ENCODE measurements at regions not wholly inside any gene's neighbourhood (a gene's known extent, or its start where the extent isn't known, plus 50 kb on each side); places are given as distances from the start of the nearest gene placed in this dataset.
"Not testable (repeated sequence)": the region's sequence is repeated elsewhere in the genome, so short reads cannot be mapped to it uniquely, and the experiment has no call there.

DNA sequence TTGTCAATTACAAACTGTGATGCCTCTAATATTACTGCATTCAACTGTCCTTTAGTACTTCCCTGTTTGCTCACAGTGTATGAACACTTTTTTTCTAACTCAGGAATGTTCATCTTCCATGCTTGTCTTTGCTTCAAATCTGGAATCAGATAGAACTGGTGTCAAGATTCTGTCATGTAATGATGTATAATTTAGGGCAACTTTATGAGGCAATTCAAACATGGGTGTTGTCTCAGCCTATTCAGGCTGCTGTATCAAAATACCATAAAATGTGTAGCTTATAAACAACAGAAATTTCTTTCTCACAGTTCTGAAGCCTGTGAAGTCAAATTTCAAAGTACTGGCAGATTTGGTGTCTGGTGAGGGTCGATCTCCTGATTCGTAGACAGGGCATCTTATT lies 1012.9 kb downstream of the RAB28 start:
- no peaks in the 10 kb centered on the region for H3K4me1 Mint-ChIP-seq (ENCODE audit: low read depth)
- DNase-seq = no peak
- no peaks in the 10 kb centered on the region for H3K27me3 Mint-ChIP-seq (ENCODE audit: insufficient read depth)
- no peak overlapping the region for H3K27ac Mint-ChIP-seq
- H3K36me3 Mint-ChIP-seq (ENCODE audit: low read depth) = no peaks in the 10 kb centered on the region
- H3K9me3 Mint-ChIP-seq = peaks cover 52% of the 10 kb centered on the region
- TF ChIP-seq, protein P1, sequence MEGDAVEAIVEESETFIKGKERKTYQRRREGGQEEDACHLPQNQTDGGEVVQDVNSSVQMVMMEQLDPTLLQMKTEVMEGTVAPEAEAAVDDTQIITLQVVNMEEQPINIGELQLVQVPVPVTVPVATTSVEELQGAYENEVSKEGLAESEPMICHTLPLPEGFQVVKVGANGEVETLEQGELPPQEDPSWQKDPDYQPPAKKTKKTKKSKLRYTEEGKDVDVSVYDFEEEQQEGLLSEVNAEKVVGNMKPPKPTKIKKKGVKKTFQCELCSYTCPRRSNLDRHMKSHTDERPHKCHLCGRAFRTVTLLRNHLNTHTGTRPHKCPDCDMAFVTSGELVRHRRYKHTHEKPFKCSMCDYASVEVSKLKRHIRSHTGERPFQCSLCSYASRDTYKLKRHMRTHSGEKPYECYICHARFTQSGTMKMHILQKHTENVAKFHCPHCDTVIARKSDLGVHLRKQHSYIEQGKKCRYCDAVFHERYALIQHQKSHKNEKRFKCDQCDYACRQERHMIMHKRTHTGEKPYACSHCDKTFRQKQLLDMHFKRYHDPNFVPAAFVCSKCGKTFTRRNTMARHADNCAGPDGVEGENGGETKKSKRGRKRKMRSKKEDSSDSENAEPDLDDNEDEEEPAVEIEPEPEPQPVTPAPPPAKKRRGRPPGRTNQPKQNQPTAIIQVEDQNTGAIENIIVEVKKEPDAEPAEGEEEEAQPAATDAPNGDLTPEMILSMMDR (IDR thresholded peaks at IDR 0.05) = no peak
- H3K4me3 Mint-ChIP-seq = no peak overlapping the region

- not testable (repeated sequence) for H3K4me3 Mint-ChIP-seq; H3K27me3 Mint-ChIP-seq (ENCODE audit: insufficient read depth); H3K27ac Mint-ChIP-seq; H3K36me3 Mint-ChIP-seq (ENCODE audit: low read depth); DNase-seq; H3K4me1 Mint-ChIP-seq (ENCODE audit: low read depth)
- peaks cover 70% of the 10 kb centered on the region for H3K9me3 Mint-ChIP-seq
These were observed 1022.6 kb downstream of the RAB28 start for GRCh38 chr4:12461576-12461975.

DNA sequence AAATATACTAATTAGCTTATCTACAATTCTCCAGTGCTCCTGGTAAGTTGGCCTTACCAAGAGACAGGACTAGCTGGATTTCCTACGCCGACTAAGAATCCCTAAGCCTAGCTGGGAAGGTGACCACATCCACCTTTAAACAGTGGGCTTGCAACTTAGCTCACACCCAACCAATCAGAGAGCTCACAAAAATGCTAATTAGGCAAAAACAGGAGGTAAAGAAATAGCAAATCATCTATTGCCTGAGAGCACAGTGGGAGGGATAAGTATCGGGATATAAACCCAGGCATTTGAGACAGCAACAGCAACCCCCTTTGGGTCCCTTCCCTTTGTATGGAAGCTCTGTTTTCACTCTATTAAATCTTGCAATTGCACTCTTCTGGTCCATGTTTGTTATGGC lies 1025.0 kb downstream of the RAB28 start:
- Mint-ChIP-seq H3K36me3 (ENCODE audit: low read depth) (peaks cover 5% of the 10 kb centered on the region; the same call in 1 of the 2 replicates), H3K4me3 (no peak overlapping the region), H3K4me1 (ENCODE audit: low read depth) (no peaks in the 10 kb centered on the region), H3K27ac (no peak overlapping the region), H3K27me3 (ENCODE audit: insufficient read depth) (no peaks in the 10 kb centered on the region), H3K9me3 (peaks cover 66% of the 10 kb centered on the region)
- TF ChIP-seq, protein P1 (IDR thresholded peaks at IDR 0.05) = no peak
- DNase-seq = no peak

- H3K27ac Mint-ChIP-seq = no peak overlapping the region
- H3K36me3 Mint-ChIP-seq (ENCODE audit: low read depth) = peaks cover 5% of the 10 kb centered on the region; the same call in 1 of the 2 replicates
- H3K4me3 Mint-ChIP-seq = no peak overlapping the region
These were observed 1025.5 kb downstream of the RAB28 start for GRCh38 chr4:12458621-12459020.

DNA sequence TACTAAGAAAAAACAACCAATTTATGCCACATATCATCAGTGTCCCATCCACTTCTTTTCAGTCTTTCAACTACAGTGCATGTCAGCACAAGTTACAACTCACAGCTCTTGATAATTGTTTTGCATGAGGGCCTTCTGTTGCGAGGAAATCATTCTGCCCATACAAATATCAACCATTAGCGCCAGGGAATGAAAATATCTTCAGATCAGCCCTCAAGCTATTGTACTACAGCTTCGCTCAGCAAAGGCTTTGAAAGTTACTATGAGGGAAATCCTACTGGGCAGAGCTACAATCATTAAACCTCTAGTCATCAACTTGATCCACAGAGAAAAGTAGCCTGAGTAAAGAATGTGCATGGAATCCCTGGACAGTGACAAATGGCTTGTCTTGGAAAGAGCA lies 1023.6 kb upstream of the HS3ST1 start:
- Mint-ChIP-seq H3K9me3 (peaks cover 65% of the 10 kb centered on the region), H3K27ac (no peak overlapping the region), H3K4me1 (ENCODE audit: low read depth) (no peaks in the 10 kb centered on the region), H3K36me3 (ENCODE audit: low read depth) (no peaks in the 10 kb centered on the region), H3K4me3 (no peak overlapping the region), H3K27me3 (ENCODE audit: insufficient read depth) (no peaks in the 10 kb centered on the region)
- TF ChIP-seq, protein P1 (IDR thresholded peaks at IDR 0.05) = no peak
- no peak for DNase-seq

More at GRCh38 chr4:12458621-12459020, 1025.5 kb downstream of the RAB28 start:
- H3K4me1 Mint-ChIP-seq (ENCODE audit: low read depth) = no peaks in the 10 kb centered on the region
- DNase-seq = no peak
- H3K9me3 Mint-ChIP-seq = peaks cover 68% of the 10 kb centered on the region
- no peaks in the 10 kb centered on the region for H3K27me3 Mint-ChIP-seq (ENCODE audit: insufficient read depth)
- TF ChIP-seq, protein P1 (IDR thresholded peaks at IDR 0.05) = no peak

DNA sequence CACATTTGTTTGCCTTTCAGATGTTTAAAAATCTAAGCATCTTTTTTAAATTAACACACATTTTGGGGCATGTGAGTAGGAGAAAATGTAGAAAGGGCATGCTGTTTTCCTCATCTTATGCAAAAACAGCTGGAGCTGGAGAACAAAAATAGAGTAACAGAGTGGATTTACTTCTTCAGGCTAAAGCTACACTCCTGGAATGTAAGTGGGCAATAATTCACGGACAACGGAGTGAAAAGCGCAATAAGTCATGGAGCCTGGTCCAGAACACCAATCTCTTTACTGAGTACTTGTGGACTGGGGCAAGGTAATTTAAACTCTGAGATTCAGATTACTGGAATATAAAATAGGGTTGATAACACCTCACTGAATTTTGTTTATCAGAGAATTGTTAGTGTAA lies 1018.8 kb upstream of the HS3ST1 start:
- Mint-ChIP-seq H3K4me3 (no peak overlapping the region), H3K36me3 (ENCODE audit: low read depth) (no peaks in the 10 kb centered on the region), H3K4me1 (ENCODE audit: low read depth) (no peaks in the 10 kb centered on the region), H3K9me3 (peaks cover 74% of the 10 kb centered on the region), H3K27me3 (ENCODE audit: insufficient read depth) (no peaks in the 10 kb centered on the region), H3K27ac (no peak overlapping the region)
- no peak for DNase-seq
- TF ChIP-seq, protein P1 (IDR thresholded peaks at IDR 0.05) = no peak
